NT2/D1 (cell line): ENCODE measurements at regions not wholly inside any gene's neighbourhood (a gene's known extent, or its start where the extent isn't known, plus 50 kb on each side); places are given as distances from the start of the nearest gene placed in this dataset.
A peak's percentile ranks its signal among the peaks of the same experiment; 100 is the strongest.

Experiments used
- DNase-seq: peaks from one replicate; pipeline ENCODE4 v3.0.0-alpha.2; 2011; ENCODE audit warnings: low read depth, low spot score
- H3K27me3 ChIP-seq: 2 replicates; pipeline ENCODE4 v1.6.0; 2011; ENCODE audit warnings: mild to moderate bottlenecking; ENCODE audit not compliant: insufficient read length, insufficient read depth
- H3K36me3 ChIP-seq: 2 replicates; pipeline ENCODE4 v1.6.1; 2011; ENCODE audit warnings: mild to moderate bottlenecking, low read length, mixed read lengths; ENCODE audit not compliant: insufficient read depth, insufficient read length
- H3K4me1 ChIP-seq: 2 replicates; pipeline ENCODE4 v1.5.1; 2011; ENCODE audit not compliant: insufficient read depth, insufficient read length
- H3K4me3 ChIP-seq: 2 replicates; pipeline ENCODE4 v1.5.1; 2011; ENCODE audit warnings: low read depth; ENCODE audit not compliant: insufficient read length
- H3K9ac ChIP-seq: 2 replicates; pipeline ENCODE4 v1.6.0; 2011; ENCODE audit warnings: low read depth; ENCODE audit not compliant: insufficient read length
- H3K9me3 ChIP-seq: 2 replicates; pipeline ENCODE4 v1.5.1; 2011; ENCODE audit warnings: mild to moderate bottlenecking, low read length; ENCODE audit not compliant: insufficient read depth
- SUZ12 ChIP-seq: IDR thresholded peaks from 2 replicates; pipeline ENCODE4 v1.6.1; 2011; ENCODE audit not compliant: insufficient read length, insufficient read depth; ENCODE audit errors: extremely low read depth
- YY1 ChIP-seq: IDR thresholded peaks from 2 replicates; pipeline ENCODE4 v1.6.1; 2011; ENCODE audit not compliant: insufficient read length, insufficient read depth
- ZNF274 ChIP-seq: IDR thresholded peaks from 2 replicates; pipeline ENCODE4 v1.6.1; 2011; ENCODE audit warnings: mild to moderate bottlenecking, low read depth, low read length

- Histone ChIP-seq H3K4me3 (no peak overlapping the region), H3K9me3 (no peaks in the 10 kb centered on the region), H3K27me3 (no peaks in the 10 kb centered on the region), H3K4me1 (no peaks in the 10 kb centered on the region), H3K9ac (no peak overlapping the region), H3K36me3 (no peaks in the 10 kb centered on the region)
- TF ChIP-seq ZNF274 (no peak), YY1 (no peak), SUZ12 (no peak)
- DNase-seq, result no peak
These were observed 62.9 kb upstream of the CHRDL1 start for GRCh38 chrX:110858565-110858964.

GRCh38 chrX:110853610-110854009 lies 58.0 kb upstream of the CHRDL1 start:
- Histone ChIP-seq H3K9me3 (no peaks in the 10 kb centered on the region), H3K4me3 (no peak overlapping the region), H3K9ac (no peak overlapping the region), H3K4me1 (no peaks in the 10 kb centered on the region), H3K36me3 (no peaks in the 10 kb centered on the region), H3K27me3 (no peaks in the 10 kb centered on the region)
- no peak for TF ChIP-seq YY1
- no peak for TF ChIP-seq ZNF274
- no peak for TF ChIP-seq SUZ12
- DNase-seq, result no peak

- Histone ChIP-seq H3K4me1 (no peaks in the 10 kb centered on the region), H3K9ac (no peak overlapping the region), H3K4me3 (no peak overlapping the region), H3K36me3 (no peaks in the 10 kb centered on the region), H3K9me3 (no peaks in the 10 kb centered on the region), H3K27me3 (no peaks in the 10 kb centered on the region)
- no peak for TF ChIP-seq SUZ12
- TF ChIP-seq YY1, result no peak
- no peak for TF ChIP-seq ZNF274
- DNase-seq, result no peak
These were observed 56.6 kb upstream of the CHRDL1 start for GRCh38 chrX:110852180-110852579.

GRCh38 chrX:110851780-110852179 lies 56.2 kb upstream of the CHRDL1 start:
- Histone ChIP-seq H3K27me3 (no peaks in the 10 kb centered on the region), H3K36me3 (no peaks in the 10 kb centered on the region), H3K9me3 (no peaks in the 10 kb centered on the region), H3K4me1 (no peaks in the 10 kb centered on the region), H3K4me3 (no peak overlapping the region), H3K9ac (no peak overlapping the region)
- no peak for DNase-seq
- TF ChIP-seq YY1, result no peak
- no peak for TF ChIP-seq ZNF274
- no peak for TF ChIP-seq SUZ12

GRCh38 chrX:110847334-110847733 lies 51.7 kb upstream of the CHRDL1 start:
- Histone ChIP-seq H3K27me3 (no peaks in the 10 kb centered on the region), H3K36me3 (no peaks in the 10 kb centered on the region), H3K4me3 (no peak overlapping the region), H3K9me3 (no peaks in the 10 kb centered on the region), H3K4me1 (no peaks in the 10 kb centered on the region), H3K9ac (no peak overlapping the region)
- TF ChIP-seq ZNF274 (no peak), YY1 (no peak), SUZ12 (no peak)
- peak; percentile 63 for DNase-seq

GRCh38 chrX:110846071-110846470 lies 50.5 kb upstream of the CHRDL1 start:
- Histone ChIP-seq H3K36me3 (no peaks in the 10 kb centered on the region), H3K9ac (no peak overlapping the region), H3K4me1 (no peaks in the 10 kb centered on the region), H3K9me3 (no peaks in the 10 kb centered on the region), H3K4me3 (no peak overlapping the region), H3K27me3 (no peaks in the 10 kb centered on the region)
- TF ChIP-seq YY1, result no peak
- DNase-seq, result no peak
